ENCODE measurements at regions not wholly inside any gene's neighbourhood (a gene's known extent, or its start where the extent isn't known, plus 50 kb on each side); places are given as distances from the start of the nearest gene placed in this dataset.

GRCh38 chr10:10551596-10552301 is 465.9 kb upstream of the CELF2 start:
- TF ChIP-seq CTCF (IDR thresholded peaks at IDR 0.05; ENCODE audit: unreplicated experiment) = no peak
- Mint-ChIP-seq H3K4me1 (ENCODE audit: unreplicated experiment) (no peaks in the 10 kb centered on the region), H3K9me3 (ENCODE audit: unreplicated experiment) (no peaks in the 10 kb centered on the region), H3K36me3 (ENCODE audit: low read depth, unreplicated experiment) (no peaks in the 10 kb centered on the region), H3K27ac (ENCODE audit: unreplicated experiment) (no peak overlapping the region), H3K4me3 (ENCODE audit: unreplicated experiment) (no peak overlapping the region), H3K27me3 (ENCODE audit: unreplicated experiment) (peaks cover 3% of the 10 kb centered on the region)
- no peak for DNase-seq (ENCODE audit: low spot score)

- DNase-seq (ENCODE audit: low spot score) = no peak
- Mint-ChIP-seq H3K4me1 (ENCODE audit: unreplicated experiment) (no peaks in the 10 kb centered on the region), H3K9me3 (ENCODE audit: unreplicated experiment) (no peaks in the 10 kb centered on the region), H3K4me3 (ENCODE audit: unreplicated experiment) (no peak overlapping the region), H3K36me3 (ENCODE audit: low read depth, unreplicated experiment) (no peaks in the 10 kb centered on the region), H3K27ac (ENCODE audit: unreplicated experiment) (no peak overlapping the region), H3K27me3 (ENCODE audit: unreplicated experiment) (peaks cover 3% of the 10 kb centered on the region)
- no peak for TF ChIP-seq CTCF (IDR thresholded peaks at IDR 0.05; ENCODE audit: unreplicated experiment)
Observed at GRCh38 chr10:10552948-10553347, 464.7 kb upstream of the CELF2 start.

- DNase-seq (ENCODE audit: low spot score) = no peak
- no peak for TF ChIP-seq CTCF (IDR thresholded peaks at IDR 0.05; ENCODE audit: unreplicated experiment)
- Mint-ChIP-seq H3K27me3 (ENCODE audit: unreplicated experiment) (no peaks in the 10 kb centered on the region), H3K36me3 (ENCODE audit: low read depth, unreplicated experiment) (no peaks in the 10 kb centered on the region), H3K4me3 (ENCODE audit: unreplicated experiment) (no peak overlapping the region), H3K9me3 (ENCODE audit: unreplicated experiment) (no peaks in the 10 kb centered on the region), H3K4me1 (ENCODE audit: unreplicated experiment) (peaks cover 3% of the 10 kb centered on the region), H3K27ac (ENCODE audit: unreplicated experiment) (no peak overlapping the region)
Observed at GRCh38 chr10:10564081-10564794, 453.4 kb upstream of the CELF2 start.

GRCh38 chr10:10576937-10577336 is 440.7 kb upstream of the CELF2 start:
- H3K27ac Mint-ChIP-seq (ENCODE audit: unreplicated experiment) = no peak overlapping the region
- H3K4me1 Mint-ChIP-seq (ENCODE audit: unreplicated experiment) = no peaks in the 10 kb centered on the region

More at GRCh38 chr10:10576937-10577336, 440.7 kb upstream of the CELF2 start:
- TF ChIP-seq CTCF (IDR thresholded peaks at IDR 0.05; ENCODE audit: unreplicated experiment) = no peak
- H3K9me3 Mint-ChIP-seq (ENCODE audit: unreplicated experiment) = no peaks in the 10 kb centered on the region
- H3K27me3 Mint-ChIP-seq (ENCODE audit: unreplicated experiment) = no peaks in the 10 kb centered on the region
- H3K36me3 Mint-ChIP-seq (ENCODE audit: low read depth, unreplicated experiment) = no peaks in the 10 kb centered on the region
- no peak for DNase-seq (ENCODE audit: low spot score)
- H3K4me3 Mint-ChIP-seq (ENCODE audit: unreplicated experiment) = no peak overlapping the region
